GM19240 (cell line): ENCODE measurements at regions not wholly inside any gene's neighbourhood (a gene's known extent, or its start where the extent isn't known, plus 50 kb on each side); places are given as distances from the start of the nearest gene placed in this dataset.
"Not testable (repeated sequence)": the region's sequence is repeated elsewhere in the genome, so short reads cannot be mapped to it uniquely, and the experiment has no call there.

Experiments
- DNase-seq: peaks from one replicate; pipeline ENCODE4 v3.0.0; 2011; ENCODE audit warnings: low spot score; ENCODE audit not compliant: insufficient read length

DNA sequence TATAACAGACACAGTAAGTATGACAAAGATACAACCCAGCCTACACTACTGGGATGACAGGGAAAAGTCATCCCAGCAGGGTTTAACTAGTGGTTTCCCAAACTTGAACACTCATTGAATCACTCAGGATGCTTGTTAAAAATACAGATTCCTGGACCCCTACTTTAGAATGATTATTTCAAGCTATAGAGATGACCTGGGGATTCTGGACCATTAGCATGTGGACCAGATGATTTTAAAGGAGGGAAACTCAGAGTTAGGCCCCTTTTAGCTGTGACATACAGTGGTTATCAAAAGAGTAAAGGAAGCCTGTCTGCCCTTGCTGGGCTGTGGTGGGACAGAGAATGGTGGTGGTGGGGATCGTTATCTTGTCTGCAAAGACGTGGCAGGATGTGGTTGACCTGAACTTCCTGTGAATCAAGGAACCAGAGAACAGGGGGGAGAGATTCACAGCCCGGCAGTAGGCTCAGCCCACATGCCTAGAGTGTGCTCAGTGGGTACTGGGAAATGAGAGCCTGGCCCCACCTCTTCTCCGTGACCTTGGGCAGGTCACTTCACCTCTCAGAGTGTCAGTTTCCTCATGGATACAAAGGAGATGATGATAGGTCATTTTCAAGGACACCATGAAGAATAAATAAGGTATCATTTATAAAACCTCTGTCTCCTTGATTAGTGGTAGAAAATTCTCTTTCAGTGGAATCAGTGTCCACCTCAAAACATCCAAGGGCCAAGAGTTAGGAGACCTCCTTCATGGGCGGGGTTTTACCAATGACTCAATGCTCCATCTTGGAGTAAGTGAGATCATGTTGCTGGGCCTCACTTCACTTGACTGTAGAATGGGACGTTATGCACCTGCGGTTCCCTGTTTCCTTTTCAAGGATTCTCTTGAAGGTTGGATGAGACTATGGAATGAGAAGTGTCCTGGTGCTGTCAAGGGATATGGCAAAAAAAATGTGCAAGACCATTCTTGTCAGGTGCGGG lies 306.5 kb downstream of the RPLP1 start:
- DNase-seq = peak; percentile 49

DNA sequence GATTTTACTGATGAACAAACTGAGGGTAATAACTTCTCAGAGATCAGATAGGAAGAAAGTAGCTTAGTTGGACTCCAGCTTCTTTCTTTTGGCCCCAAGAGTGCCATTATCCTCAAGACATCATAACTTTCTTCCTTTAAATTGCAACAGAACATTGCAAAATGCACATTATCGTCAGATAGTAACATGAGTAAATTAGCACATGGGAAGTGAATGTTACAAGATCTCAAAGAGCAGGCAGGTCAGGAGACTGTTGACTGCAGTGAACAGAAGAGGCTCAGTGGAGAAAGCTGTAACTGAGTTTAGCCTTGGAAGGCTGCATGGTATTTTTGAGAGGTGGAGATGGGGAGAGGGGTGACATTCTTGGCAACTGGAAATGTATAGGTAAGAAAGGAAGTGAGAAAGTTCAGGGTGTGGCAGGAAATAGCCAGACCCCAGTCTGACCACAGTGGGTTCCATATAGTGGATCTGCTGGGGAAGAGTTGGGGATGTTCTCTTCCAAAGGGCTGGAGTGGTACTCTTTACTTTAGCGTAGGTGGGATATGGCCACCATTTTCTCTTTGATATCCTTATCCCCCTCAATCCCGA lies 307.7 kb downstream of the RPLP1 start:
- DNase-seq = no peak

DNA sequence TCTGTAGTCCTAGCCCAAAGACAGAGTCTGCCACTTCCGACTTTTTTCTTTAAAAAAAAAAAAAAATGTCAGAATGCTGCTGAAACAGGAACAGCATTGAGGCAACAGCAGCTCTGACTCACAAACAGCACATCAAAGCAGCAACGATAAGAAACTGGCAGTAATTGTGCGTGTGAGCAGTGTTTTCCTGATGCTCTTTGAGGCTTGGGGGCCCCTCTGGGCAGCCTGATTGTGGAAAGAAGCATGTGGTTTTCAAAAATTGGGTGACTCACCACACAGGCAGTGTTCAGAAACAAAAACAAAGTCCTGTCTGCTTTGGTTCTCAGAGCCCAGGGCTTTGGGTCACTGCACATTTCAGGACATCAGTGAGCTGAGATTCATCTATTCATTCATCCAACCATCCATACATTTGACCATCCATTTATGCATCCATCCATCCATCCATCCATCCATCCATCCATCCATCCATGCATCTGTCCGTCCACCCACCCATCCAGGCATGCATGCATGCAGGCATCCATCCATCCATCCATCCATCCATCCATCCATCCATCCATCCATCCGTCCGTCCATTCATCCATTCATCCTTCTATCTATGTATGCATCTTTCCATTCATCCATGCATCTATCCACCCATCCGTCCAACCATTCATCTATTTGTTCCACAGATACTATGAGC lies 308.4 kb downstream of the RPLP1 start:
- peak; percentile 33 for DNase-seq

DNA sequence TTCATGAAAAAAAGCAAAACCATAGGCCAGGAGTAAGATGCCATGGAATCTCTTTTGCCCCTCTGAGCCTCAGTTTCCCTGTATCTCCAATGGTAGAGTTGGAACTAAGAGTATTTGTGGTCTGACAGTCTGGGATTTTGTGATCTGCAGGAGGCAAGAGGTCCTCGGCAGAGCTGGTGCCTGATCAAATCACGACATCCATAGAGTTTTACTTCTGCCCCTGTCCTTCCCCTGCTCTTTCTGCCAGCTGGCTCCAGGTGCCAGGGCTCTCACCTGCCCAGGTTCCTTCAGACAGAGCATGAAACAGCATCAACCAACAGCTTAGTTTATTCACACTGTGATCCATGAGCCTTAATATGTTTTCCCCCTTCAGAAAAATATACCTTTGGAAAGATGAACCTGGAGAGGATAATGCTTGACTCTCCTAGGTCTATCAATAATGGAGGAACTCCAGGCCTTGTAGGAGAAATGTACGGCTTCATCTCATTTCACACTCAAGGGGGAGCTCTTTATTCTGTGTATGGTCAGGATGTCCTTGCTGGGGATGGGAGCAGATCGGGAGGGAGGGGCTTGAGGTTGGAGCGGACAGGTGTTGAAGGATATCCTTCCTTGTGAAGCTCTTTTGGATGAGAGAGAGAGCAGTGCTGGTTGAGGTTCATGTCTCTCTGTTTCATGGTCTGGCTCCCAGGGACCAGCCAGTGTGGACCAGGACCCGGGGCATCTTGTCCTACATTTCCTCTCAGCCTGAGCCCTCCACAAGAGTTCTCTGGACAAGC lies 309.9 kb downstream of the RPLP1 start:
- DNase-seq = no peak

DNA sequence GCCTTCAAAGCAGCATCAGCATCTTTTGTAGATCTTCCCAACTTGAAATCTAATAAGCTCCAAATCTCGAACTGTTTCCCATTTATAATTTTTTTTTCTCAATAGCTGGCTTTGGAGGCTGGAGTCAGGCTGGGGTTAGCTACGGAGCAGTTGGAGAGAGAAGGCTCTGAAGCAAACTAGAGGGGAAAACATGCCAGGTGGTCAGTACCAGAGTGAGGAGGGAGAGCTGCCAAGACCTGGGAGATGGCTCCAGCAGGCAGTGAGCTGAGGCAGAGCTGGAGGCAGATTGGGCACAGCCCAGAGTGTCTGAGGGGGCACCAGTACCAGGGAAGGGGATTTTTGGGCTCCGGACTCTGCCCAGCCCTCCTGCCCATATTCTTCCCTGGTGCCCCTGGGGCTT lies 311.2 kb downstream of the RPLP1 start:
- no peak for DNase-seq

DNA sequence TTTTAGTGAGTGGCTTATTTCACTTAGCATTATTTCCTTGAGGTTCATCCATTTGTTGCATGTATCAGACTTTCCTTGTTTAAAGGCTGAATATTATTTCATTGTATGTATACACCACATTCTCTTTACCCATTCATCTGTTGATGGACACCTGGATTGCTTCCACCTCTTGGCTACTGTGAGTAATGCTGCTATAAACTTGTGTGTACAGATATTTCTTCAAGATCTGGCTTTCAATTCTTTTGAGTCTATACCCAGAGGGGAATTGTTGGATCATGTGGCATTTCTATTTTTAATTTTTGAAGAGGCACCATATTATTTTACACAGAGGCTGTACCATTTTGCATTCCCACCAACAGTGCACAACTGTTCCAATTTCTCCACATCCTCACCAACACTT lies 313.5 kb downstream of the RPLP1 start:
- no peak for DNase-seq

DNA sequence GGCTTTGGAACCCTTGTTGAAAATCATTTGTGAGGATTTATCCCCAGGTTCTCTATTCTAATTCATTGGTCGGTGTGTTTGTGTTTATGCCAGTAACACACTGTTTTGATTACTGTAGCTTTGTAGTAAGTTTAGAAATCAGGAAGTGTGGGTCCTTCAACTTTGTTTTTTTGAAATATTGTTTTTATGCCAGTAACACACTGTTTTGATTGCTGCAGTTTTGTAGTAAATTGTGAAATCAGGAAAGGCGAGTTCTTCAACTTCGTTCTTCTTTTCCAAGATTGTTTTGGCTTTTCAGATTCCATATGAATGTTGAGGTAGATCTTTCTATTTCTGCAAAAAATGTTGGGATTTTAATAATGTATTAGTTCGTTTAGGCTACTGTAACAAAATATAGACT lies 314.6 kb downstream of the RPLP1 start:
- no peak for DNase-seq

DNA sequence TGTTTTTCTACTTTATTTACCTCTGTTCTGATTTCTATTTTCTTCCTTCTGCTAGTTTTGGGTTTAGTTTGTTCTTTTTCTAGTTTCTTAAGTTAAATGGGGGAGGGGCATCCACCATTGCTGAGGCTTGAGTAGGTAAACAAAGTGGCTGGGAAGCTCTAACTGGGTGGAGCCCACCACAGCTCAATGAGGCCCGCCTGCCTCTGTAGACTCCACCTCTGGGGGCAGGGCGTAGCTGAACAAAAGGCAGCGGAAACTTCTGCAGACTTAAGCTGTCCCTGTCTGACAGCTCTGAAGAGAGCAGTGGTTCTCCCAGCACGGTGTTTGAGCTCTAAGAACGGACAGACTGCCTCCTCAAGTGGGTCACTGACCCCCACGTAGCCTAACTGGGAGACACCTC lies 316.7 kb downstream of the RPLP1 start:
- not testable (repeated sequence) for DNase-seq

DNA sequence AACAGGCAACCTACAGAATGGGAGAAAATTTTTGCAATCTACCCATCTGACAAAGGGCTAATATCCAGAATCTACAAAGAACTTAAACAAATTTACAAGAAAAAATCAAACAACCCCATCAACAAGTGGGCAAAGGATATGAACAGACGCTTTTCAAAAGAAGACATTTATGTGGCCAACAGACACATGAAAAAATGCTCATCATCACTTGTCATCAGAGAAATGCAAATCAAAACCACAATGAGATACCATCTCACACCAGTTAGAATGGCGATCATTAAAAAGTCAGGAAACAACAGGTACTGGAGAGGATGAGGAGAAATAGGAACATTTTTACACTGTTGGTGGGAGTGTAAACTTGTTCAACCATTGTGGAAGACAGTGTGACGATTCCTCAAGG lies 321.6 kb downstream of the RPLP1 start:
- not testable (repeated sequence) for DNase-seq

DNA sequence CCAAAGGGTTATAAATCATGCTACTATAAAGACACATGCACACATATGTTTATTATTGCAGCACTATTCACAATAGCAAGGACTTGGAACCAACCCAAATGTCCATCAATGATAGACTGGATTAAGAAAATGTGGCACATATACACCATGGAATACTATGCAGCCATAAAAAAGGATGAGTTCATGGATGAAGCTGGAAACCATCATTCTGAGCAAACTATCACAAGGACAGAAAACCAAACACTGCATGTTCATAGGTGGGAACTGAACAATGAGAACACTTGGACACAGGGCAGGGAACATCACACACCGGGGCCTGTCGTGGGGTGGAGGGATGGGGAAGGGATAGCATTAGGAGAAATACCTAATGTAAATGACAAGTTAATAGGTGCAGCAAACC lies 322.1 kb downstream of the RPLP1 start:
- not testable (repeated sequence) for DNase-seq

DNA sequence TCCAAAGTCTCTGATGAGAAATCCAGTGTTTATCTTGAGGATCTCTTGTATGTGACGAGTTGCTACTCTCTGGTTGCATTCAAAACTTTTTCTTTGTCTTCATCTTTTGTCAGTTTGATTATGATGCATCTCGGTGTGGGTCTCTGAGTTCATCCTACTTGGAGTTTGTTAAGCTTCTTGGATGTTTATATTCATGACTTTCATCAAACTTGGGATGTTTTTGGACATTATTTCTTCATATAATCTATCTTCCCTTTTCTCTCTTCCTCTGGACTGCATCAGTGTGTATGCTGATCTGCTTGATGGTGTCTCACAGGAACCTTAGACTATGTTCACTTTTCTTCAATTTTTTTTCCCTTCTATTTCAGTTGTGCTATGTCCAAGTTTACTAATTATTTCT lies 320.4 kb downstream of the TLE3 start:
- DNase-seq = no peak

DNA sequence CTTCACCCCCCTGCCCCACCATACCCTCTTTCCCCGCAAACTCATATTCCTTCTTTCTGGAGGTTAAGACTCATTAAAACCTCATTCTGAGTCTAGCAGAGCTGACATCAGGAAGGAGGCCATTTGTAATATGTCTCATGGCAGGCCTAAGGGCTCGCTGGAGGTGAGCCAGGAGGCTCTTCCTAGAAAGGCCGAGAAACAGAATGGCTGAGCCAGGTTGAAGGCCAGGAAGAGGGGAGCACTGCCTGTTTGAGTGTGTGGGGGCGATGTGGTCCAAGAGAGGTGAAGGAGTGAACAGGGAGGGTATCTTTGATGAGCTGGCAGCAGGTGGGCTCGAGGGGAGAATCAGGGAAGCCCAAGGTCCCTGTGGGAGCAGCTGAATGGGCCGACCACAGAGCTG lies 317.3 kb downstream of the TLE3 start:
- no peak for DNase-seq

DNA sequence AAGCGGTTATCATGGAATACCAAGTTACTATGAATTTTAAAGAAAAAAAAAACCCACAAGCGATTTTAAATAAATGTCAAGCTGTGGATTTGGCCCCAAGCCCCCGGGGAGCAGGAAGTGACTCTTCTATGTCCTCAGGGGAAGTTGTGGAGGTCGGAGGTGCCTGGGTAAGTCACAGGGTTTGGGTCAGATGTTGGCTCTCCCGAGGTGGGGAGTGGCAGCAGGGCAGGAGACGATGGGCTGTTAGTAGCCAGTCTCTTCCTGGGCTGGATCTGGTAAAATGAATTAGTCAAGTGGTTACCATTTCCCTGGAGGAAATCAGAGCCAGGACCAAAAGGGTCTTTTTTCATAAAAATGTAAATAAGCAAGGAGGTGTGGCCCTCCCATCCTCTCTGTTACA lies 316.7 kb downstream of the TLE3 start:
- DNase-seq = no peak

DNA sequence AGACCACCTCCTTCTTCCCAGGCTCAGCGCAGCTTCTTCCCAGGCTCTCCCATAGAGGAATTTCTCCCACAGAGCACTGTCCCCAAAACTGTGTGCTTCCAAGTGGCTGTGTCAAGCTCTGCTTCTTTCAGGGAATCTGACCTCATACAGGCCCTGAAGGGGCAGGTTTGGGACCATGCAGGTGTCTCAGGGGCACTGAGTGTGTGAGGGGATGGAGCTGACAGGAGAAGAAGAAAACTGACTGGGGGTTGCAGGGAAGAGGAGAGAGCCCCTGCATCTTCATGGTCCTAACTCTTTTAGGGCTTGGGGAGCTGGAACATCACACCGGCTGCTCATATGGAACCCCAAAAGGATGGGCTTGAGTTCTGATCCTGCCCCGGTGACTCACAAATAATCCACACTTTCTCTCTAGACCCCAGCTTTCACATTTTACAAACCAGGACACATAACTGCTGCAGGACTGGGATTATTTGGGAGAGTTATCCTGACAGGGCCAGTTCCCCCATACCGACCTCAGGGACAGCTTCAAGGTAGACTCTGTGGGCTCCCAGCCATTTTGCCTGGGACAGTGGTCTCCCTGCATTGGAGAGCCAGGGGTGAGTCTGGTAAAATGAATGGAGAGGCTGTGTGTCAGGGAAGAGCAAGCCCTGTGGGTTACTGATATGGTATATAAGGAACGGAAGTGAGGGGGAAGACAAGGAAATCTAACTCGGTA lies 316.1 kb downstream of the TLE3 start:
- no peak for DNase-seq

DNA sequence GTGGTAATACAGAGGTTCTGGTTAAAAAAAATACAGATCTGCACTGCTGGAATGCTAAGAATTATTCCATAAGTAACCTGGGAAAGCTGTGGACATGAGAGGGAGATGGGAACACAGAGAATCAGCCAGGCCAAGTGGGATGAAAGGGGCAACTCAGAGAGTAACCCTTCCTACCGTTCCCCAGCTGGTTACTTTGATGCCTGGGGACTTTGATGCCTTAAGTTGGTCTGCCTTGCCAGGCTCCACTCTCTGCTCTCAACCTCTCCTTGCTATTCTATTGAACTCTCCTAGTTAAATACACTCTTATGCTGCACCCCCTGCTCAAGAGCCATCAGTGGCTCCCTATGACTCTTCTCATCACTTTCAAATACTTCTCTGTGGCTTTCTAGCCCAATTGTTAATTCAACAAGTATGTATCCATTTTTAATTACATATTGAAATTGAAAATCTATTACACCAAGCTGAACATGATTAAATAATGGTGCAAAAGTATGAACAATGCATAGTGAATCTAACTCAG lies 315.5 kb downstream of the TLE3 start:
- no peak for DNase-seq

DNA sequence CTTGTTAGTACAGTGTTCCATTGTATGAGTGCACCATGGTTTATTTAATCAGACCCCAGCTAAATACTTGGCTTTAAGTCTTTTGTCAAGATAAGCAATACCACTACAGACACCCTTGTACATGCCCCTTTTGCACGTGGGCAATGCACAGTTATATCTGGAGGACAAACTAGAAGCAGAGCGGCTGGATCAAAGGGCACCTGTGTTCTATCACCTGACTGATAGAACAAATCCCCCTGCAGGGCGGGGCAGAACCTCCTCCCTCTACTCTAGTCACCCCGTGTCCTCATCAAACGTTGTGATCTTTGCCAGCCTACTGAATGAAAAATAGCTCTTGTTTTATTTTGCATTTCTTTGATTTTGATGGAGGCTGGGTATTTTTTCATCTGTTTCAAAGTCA lies 314.9 kb downstream of the TLE3 start:
- DNase-seq = no peak

DNA sequence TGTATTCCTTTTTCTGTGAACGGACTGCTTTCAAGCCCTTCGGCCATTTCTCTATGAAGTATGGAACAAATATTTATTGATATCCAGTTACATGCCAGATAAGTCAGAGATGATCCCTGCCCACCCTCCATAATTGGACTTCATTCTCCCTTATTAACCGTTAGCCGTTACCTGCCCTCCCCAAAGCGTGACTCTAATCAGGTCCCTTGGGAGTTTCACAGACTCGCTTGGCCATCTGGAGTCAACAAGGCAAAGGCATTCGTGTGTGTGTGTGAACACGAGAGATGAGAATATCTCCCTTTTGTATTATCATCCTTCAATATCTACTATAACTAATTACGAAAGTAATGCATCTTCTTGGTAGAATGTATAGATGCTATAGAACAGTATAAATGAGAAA lies 314.5 kb downstream of the TLE3 start:
- DNase-seq = no peak

DNA sequence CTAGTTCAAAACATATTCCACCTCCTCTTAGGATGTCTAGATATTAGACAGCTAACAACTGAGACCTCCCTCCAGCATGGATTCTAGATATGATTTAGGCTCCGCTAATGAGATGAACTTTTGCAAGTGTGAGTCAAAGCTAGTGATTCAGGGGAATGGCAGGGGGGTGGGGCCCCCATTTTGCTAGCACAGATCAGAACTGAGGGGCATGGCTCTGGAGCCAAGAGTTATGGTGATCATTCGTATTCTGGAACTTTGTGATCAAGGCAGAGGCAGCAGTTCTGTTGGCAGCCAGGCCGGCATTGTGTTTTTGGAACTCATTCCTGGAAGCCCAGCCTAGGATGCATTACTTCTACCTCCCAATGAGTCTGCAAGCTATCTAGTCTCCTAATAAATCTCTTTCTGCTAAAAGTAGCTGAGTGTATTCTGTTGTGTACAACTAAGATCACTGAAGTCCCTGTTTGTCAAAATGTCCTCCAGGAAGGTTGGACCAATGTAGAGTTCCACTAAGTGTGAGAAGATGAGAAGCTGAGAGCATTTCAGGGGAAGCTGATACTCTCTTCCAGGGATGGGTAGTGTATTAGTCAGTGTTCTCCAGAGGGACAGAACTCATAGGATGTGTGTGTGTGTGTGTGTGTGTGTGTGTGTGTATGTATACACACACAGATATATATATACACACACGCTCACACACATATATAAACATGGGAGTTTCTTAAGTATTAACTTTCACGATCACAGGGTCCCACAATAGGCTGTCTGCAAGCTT lies 312.7 kb downstream of the TLE3 start:
- no peak for DNase-seq

DNA sequence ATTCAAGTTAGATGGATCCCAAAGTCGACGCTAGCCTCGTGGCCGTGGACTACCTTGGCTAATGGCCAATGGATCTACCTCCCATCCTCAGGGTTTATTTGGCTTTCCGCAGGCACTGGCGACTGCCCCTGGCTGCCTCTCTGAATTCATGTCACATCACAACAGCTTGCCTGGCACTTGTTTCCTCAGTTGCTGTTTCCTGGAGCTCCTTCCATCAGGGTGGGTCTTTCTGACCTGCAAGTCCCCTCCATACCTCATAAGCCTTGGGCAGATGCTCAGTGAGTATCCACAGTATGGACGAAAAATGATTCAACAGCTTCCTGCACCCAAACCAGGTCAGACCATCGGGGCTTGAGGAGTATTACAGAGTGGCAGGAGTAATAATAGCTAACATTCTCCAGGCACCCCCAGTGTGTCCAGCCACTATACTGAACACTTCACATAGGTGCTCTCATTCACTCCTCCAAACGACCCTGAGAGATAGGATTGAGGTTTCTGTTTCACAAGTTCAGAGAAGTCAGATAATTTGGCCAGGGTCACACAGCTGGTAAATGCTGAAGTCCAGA lies 311.5 kb downstream of the TLE3 start:
- DNase-seq = no peak

DNA sequence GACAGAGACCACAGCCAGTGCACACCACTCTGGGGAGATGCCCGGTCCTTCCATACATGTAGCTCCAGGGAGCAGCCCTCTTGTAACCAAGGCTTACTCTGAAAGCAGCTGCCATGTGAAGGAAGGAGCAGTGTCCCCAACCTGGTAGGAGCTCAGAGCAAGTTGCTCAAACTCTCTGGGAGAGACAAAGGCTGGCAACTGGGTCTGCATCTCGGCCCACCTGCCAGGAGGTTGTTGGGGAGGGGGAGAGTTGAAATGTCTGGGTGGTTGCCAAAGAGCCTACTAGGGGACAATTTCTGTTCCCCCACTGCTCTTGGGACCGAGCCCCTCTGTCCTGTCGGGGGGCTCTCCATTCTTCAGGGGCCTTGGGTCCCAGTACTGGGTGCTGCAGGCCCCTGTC lies 309.9 kb downstream of the TLE3 start:
- DNase-seq = no peak
